GM13977 (cell line): ENCODE measurements at regions not wholly inside any gene's neighbourhood (a gene's known extent, or its start where the extent isn't known, plus 50 kb on each side); places are given as distances from the start of the nearest gene placed in this dataset.

Source experiments
- DNase-seq: peaks from one replicate; pipeline ENCODE4 v3.0.0; 2012; ENCODE audit warnings: low spot score
- CTCF ChIP-seq: IDR thresholded peaks from 2 replicates; pipeline ENCODE4 v1.5.1; 2012; ENCODE audit warnings: mild to moderate bottlenecking, control low read depth; ENCODE audit not compliant: insufficient read depth; ENCODE audit errors: extremely low read depth, missing control alignments
- in situ Hi-C: fragments of 300-500 bp; cut with MboI; formaldehyde crosslinking; loops from one replicate; pipeline ENCODE4 v1.12.0; 2022; ENCODE audit warnings: low sequenced_read_pairs, low pct_unique_long_range_greater_than_20kb, mixed read lengths, inconsistent platforms; ENCODE audit not compliant: unreplicated experiment

GRCh38 chr10:57141708-57142107, 780.6 kb upstream of the ZWINT start:
- in situ Hi-C loops = no loop called here
- DNase-seq = no peak
- TF ChIP-seq CTCF = no peak

- in situ Hi-C loops = no loop called here
- no peak for TF ChIP-seq CTCF
- no peak for DNase-seq
Observed at GRCh38 chr10:57119684-57120083, 758.6 kb upstream of the ZWINT start.

GRCh38 chr10:57113545-57113944, 752.5 kb upstream of the ZWINT start:
- in situ Hi-C loops = no loop called here
- no peak for DNase-seq
- TF ChIP-seq CTCF = no peak

- no peak for DNase-seq
- TF ChIP-seq CTCF = no peak
- in situ Hi-C loops = no loop called here
Observed at GRCh38 chr10:57102236-57102635, 741.2 kb upstream of the ZWINT start.

GRCh38 chr10:57098146-57098545, 737.1 kb upstream of the ZWINT start:
- in situ Hi-C loops = no loop called here
- no peak for DNase-seq
- TF ChIP-seq CTCF = no peak

- no peak for DNase-seq
- TF ChIP-seq CTCF = no peak
- in situ Hi-C loops = no loop called here
Observed at GRCh38 chr10:57096044-57096443, 735.0 kb upstream of the ZWINT start.

- in situ Hi-C loops = no loop called here
- DNase-seq = no peak
- TF ChIP-seq CTCF = no peak
Observed at GRCh38 chr10:57094965-57095364, 733.9 kb upstream of the ZWINT start.
